HUDEP-2 (cell line): ENCODE measurements at regions not wholly inside any gene's neighbourhood (a gene's known extent, or its start where the extent isn't known, plus 50 kb on each side); places are given as distances from the start of the nearest gene placed in this dataset.
A peak's percentile ranks its signal among the peaks of the same experiment; 100 is the strongest.

Source experiments
- DNase-seq, 76 experiments: peaks; one replicate each; lab custom pipeline; 2025; ENCODE audit not compliant: unreplicated experiment in 76 of 76; lab: John Stamatoyannopoulos, UW

- no peak for DNase-seq
Observed at GRCh38 chr4:1589098-1589497, 95.0 kb downstream of the FAM53A start.

GRCh38 chr4:1588306-1588705, 95.8 kb downstream of the FAM53A start:
- no peak for DNase-seq

- no peak for DNase-seq
Observed at GRCh38 chr4:1584498-1584897, 99.6 kb downstream of the FAM53A start.

GRCh38 chr4:1583859-1584258, 100.3 kb downstream of the FAM53A start:
- no peak for DNase-seq

GRCh38 chr4:1583051-1583785, 100.9 kb downstream of the FAM53A start:
- no peak for DNase-seq

- no peak for DNase-seq
Observed at GRCh38 chr4:1582227-1582626, 101.9 kb downstream of the FAM53A start.

GRCh38 chr4:1581164-1581894, 102.8 kb downstream of the FAM53A start:
- peak in 75 of 76 experiments; percentile 9 to 97 (median 90) for DNase-seq

- DNase-seq: peak in 4 of 76 experiments; percentile 64 to 89 (median 82)
Observed at GRCh38 chr4:1580692-1581012, 103.5 kb downstream of the FAM53A start.

- peak in 74 of 76 experiments; percentile 20 to 98 (median 90) for DNase-seq
Observed at GRCh38 chr4:1579901-1580691, 104.0 kb downstream of the FAM53A start.

- DNase-seq: peak in 73 of 76 experiments; percentile 23 to 88 (median 77)
Observed at GRCh38 chr4:1579001-1579900, 104.9 kb downstream of the FAM53A start.

- DNase-seq: no peak
Observed at GRCh38 chr4:1578251-1578773, 105.8 kb downstream of the FAM53A start.

- no peak for DNase-seq
Observed at GRCh38 chr4:1577822-1578217, 106.3 kb downstream of the FAM53A start.

- DNase-seq: no peak
Observed at GRCh38 chr4:1576961-1577821, 106.9 kb downstream of the FAM53A start.

- no peak for DNase-seq
Observed at GRCh38 chr4:1576304-1576960, 107.7 kb downstream of the FAM53A start.

- DNase-seq: no peak
Observed at GRCh38 chr4:1575418-1576303, 108.5 kb downstream of the FAM53A start.

- DNase-seq: no peak
Observed at GRCh38 chr4:1574601-1575417, 109.3 kb downstream of the FAM53A start.
